ENCODE measurements at regions not wholly inside any gene's neighbourhood (a gene's known extent, or its start where the extent isn't known, plus 50 kb on each side); places are given as distances from the start of the nearest gene placed in this dataset.
A peak's percentile ranks its signal among the peaks of the same experiment; 100 is the strongest.

DNA sequence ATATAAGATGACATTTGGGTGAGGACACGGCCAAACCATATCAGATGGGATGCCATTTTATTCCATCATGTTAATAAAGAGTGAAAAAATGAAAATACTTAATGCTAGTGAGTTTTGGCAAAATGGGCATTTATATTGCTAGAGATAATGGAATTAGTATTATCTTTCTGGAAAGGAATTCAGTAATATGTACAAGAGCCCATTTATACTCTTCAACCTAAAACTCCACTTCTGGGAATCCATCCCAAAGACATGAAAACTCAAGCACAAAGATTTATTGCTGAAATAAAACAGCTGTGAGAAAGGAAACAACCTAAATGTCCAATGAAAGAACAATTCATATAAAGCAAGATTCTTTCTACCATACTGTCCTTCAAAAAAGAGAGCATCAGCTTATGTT, 96.0 kb upstream of the TMEM168 start:
- no peak for DNase-seq
- Histone ChIP-seq H4K20me1 (ENCODE audit: insufficient read depth) (0 out of 2 replicates have a peak, but pooled peaks cover 4% of the 10 kb centered on the region), H3K4me3 (ENCODE audit: low read depth in 2 of 2, low read length in 1 of 2) (no peak overlapping the region), H2AFZ (ENCODE audit: low read depth) (no peak overlapping the region), H3K4me2 (no peak overlapping the region), H3K4me1 (ENCODE audit: control insufficient read depth in 1 of 2, insufficient read depth in 2 of 2, low read depth in 1 of 2, low read length in 1 of 2) (peaks cover 0 to 5% of the 10 kb centered on the region in 2 experiments; a peak in 2 of 4 replicates), H3K27ac (ENCODE audit: low read depth in 2 of 2, low read length in 1 of 2) (no peak overlapping the region), H3K9me3 (no peaks in the 10 kb centered on the region), H3K9ac (no peak overlapping the region), H3F3A (replicated peaks; ENCODE audit: insufficient read depth) (peaks cover 10% of the 10 kb centered on the region), H3K27me3 (ENCODE audit: insufficient read depth) (no peaks in the 10 kb centered on the region), H3K9me2 (no peaks in the 10 kb centered on the region), H3K79me2 (ENCODE audit: insufficient read depth) (no peaks in the 10 kb centered on the region), H3K36me3 (replicated peaks in 1 of 2; ENCODE audit: control insufficient read depth in 1 of 2, insufficient read depth in 2 of 2, low read length in 1 of 2) (peaks cover under 1 to 6% of the 10 kb centered on the region in 2 experiments)
- ChIA-PET POLR2A (no interaction called here), CTCF (interaction anchor here (0.6 to 0.8 kb wide), 2 partner anchors 17 to 336 kb away, joined by 3 to 4 read pairs; no protein-coding TSS in a partner anchor)
- TF ChIP-seq JUND (IDR thresholded peaks at IDR 0.05) (no peak), TCF12 (IDR thresholded peaks at IDR 0.05) (peak; percentile 29; the same call in 1 of the 2 replicates)
- 70% methylated on average over 1 of the region's 1 CpG for WGBS (ENCODE audit: low lambda C conversion rate)

DNA sequence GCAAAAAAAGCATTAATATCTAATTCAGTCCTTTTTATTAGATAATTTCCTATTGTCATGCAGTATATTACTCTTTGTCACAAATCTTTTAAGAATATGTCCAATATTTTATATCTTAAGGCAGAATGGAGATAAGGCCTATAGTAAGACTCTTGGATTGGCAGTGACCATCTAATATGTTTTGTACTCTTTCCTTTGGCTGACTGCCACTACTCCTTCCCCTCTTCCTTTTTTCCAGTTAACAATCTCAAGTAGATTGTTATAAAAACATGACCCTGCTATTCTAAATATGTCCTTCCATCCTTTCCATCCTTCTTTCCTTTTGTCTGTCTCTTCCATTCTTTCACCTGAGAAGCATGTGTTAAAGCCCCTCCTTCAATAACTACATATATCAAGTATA, 92.8 kb upstream of the TMEM168 start:
- POLR2A ChIA-PET: no interaction called here
- peaks cover 10% of the 10 kb centered on the region for H3F3A ChIP-seq (replicated peaks; ENCODE audit: insufficient read depth)
- no peaks in the 10 kb centered on the region for H3K9me2 ChIP-seq
- 0 out of 4 replicates have a peak overlapping the region, but pooled peaks of 1 of the 2 experiments have one; percentile 12 for H3K27ac ChIP-seq (ENCODE audit: low read depth in 2 of 2, low read length in 1 of 2)
- H3K27me3 ChIP-seq (ENCODE audit: insufficient read depth): no peaks in the 10 kb centered on the region
- CTCF ChIA-PET: no interaction called here
- H4K20me1 ChIP-seq (ENCODE audit: insufficient read depth): 0 out of 2 replicates have a peak, but pooled peaks cover 4% of the 10 kb centered on the region
- no peaks in the 10 kb centered on the region for H3K9me3 ChIP-seq
- no peak overlapping the region for H2AFZ ChIP-seq (ENCODE audit: low read depth)
- no peaks in the 10 kb centered on the region for H3K79me2 ChIP-seq (ENCODE audit: insufficient read depth)
- H3K36me3 ChIP-seq (replicated peaks in 1 of 2; ENCODE audit: control insufficient read depth in 1 of 2, insufficient read depth in 2 of 2, low read length in 1 of 2): peaks cover 2 to 6% of the 10 kb centered on the region in 2 experiments
- no peak overlapping the region for H3K4me2 ChIP-seq
- no peak for DNase-seq
- TF ChIP-seq YY1 (IDR thresholded peaks at IDR 0.05; ENCODE audit: low read depth) (no peak), NFIC (IDR thresholded peaks at IDR 0.05; ENCODE audit: borderline replicate concordance) (0 out of 2 replicates have a peak, but pooled peaks have one; percentile 10), RXRA (IDR thresholded peaks at IDR 0.05; ENCODE audit: borderline replicate concordance, low read depth) (no peak)
- no peak overlapping the region for H3K4me3 ChIP-seq (ENCODE audit: low read depth in 2 of 2, low read length in 1 of 2)
- H3K9ac ChIP-seq: no peak overlapping the region
- H3K4me1 ChIP-seq (ENCODE audit: control insufficient read depth in 1 of 2, insufficient read depth in 2 of 2, low read depth in 1 of 2, low read length in 1 of 2): peaks cover 11 to 12% of the 10 kb centered on the region in 2 experiments; a peak in 3 of 4 replicates

DNA sequence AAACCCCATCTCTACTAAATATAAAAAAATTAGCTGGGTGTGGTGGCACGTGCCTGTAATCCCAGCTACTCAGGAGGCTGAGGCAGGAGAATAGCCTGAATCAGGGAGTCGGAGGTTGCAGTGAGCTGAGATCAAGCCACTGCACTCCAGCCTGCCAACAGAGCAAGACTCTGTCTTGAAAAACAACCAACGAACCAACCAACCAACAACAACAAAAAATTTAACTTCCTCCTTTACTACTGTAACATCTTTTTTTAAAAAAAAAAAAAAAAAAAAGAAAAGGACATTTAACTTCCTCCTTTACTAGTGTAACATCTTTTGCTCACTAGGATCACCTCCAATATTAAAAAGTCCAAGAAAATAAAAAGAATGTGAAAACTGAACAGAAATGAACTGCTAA, 92.3 kb upstream of the TMEM168 start:
- ChIA-PET POLR2A (no interaction called here), CTCF (interaction anchor here (0.7 kb wide), 1 partner anchor 17 kb away, joined by 3 read pairs; no protein-coding TSS in a partner anchor)
- Histone ChIP-seq H2AFZ (ENCODE audit: low read depth) (no peak overlapping the region), H3K9ac (no peak overlapping the region), H3K4me1 (ENCODE audit: control insufficient read depth in 1 of 2, insufficient read depth in 2 of 2, low read depth in 1 of 2, low read length in 1 of 2) (peaks cover 11 to 14% of the 10 kb centered on the region in 2 experiments; a peak in 3 of 4 replicates), H3K4me2 (no peak overlapping the region), H3K9me2 (no peaks in the 10 kb centered on the region), H4K20me1 (ENCODE audit: insufficient read depth) (0 out of 2 replicates have a peak, but pooled peaks cover 4% of the 10 kb centered on the region), H3K27me3 (ENCODE audit: insufficient read depth) (no peaks in the 10 kb centered on the region), H3K36me3 (replicated peaks in 1 of 2; ENCODE audit: control insufficient read depth in 1 of 2, insufficient read depth in 2 of 2, low read length in 1 of 2) (peaks cover 2 to 8% of the 10 kb centered on the region in 2 experiments), H3K27ac (ENCODE audit: low read depth in 2 of 2, low read length in 1 of 2) (no peak overlapping the region), H3K4me3 (ENCODE audit: low read depth in 2 of 2, low read length in 1 of 2) (no peak overlapping the region), H3K79me2 (ENCODE audit: insufficient read depth) (no peaks in the 10 kb centered on the region), H3K9me3 (no peaks in the 10 kb centered on the region), H3F3A (replicated peaks; ENCODE audit: insufficient read depth) (peaks cover 10% of the 10 kb centered on the region)
- WGBS (ENCODE audit: low lambda C conversion rate): 80% methylated on average over 3 of the region's 3 CpGs
- TF ChIP-seq CHD2 (IDR thresholded peaks at IDR 0.05; ENCODE audit: low read length, partially characterized antibody) (no peak), RFX5 (IDR thresholded peaks at IDR 0.05; ENCODE audit: low read length) (no peak), RXRA (IDR thresholded peaks at IDR 0.05; ENCODE audit: borderline replicate concordance, low read depth) (no peak), JUND (IDR thresholded peaks at IDR 0.05) (no peak)
- TF ChIP-seq, protein P1, sequence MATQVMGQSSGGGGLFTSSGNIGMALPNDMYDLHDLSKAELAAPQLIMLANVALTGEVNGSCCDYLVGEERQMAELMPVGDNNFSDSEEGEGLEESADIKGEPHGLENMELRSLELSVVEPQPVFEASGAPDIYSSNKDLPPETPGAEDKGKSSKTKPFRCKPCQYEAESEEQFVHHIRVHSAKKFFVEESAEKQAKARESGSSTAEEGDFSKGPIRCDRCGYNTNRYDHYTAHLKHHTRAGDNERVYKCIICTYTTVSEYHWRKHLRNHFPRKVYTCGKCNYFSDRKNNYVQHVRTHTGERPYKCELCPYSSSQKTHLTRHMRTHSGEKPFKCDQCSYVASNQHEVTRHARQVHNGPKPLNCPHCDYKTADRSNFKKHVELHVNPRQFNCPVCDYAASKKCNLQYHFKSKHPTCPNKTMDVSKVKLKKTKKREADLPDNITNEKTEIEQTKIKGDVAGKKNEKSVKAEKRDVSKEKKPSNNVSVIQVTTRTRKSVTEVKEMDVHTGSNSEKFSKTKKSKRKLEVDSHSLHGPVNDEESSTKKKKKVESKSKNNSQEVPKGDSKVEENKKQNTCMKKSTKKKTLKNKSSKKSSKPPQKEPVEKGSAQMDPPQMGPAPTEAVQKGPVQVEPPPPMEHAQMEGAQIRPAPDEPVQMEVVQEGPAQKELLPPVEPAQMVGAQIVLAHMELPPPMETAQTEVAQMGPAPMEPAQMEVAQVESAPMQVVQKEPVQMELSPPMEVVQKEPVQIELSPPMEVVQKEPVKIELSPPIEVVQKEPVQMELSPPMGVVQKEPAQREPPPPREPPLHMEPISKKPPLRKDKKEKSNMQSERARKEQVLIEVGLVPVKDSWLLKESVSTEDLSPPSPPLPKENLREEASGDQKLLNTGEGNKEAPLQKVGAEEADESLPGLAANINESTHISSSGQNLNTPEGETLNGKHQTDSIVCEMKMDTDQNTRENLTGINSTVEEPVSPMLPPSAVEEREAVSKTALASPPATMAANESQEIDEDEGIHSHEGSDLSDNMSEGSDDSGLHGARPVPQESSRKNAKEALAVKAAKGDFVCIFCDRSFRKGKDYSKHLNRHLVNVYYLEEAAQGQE (IDR thresholded peaks at IDR 0.05; ENCODE audit: low read depth, low read length): no peak
- TF ChIP-seq, protein P2, sequence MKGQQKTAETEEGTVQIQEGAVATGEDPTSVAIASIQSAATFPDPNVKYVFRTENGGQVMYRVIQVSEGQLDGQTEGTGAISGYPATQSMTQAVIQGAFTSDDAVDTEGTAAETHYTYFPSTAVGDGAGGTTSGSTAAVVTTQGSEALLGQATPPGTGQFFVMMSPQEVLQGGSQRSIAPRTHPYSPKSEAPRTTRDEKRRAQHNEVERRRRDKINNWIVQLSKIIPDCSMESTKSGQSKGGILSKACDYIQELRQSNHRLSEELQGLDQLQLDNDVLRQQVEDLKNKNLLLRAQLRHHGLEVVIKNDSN (IDR thresholded peaks at IDR 0.05; ENCODE audit: borderline replicate concordance, low read depth): no peak
- no peak for DNase-seq

Measured in SK-N-SH (cell line).